ENCODE measurements at regions not wholly inside any gene's neighbourhood (a gene's known extent, or its start where the extent isn't known, plus 50 kb on each side); places are given as distances from the start of the nearest gene placed in this dataset.
"Not testable (repeated sequence)": the region's sequence is repeated elsewhere in the genome, so short reads cannot be mapped to it uniquely, and the experiment has no call there.

DNA sequence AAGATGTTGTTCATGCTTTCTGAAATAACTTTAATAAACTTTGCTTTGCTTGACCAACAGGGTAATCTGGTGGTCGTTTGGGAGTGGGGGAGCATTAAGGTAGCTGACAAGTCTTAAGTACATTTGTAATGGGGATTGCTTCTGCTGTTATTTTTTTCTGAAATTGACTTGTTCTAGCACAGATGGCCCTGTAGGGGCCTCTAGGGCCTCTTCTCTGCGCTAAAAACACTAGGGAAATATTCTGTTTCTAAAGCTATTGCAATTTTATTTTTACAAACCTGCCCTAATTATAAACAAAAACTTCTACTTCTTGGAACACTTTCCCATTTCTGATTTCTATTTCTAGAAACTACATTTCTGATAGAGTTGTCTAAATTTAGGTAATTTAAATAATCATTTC, 191.3 kb upstream of the KCNJ3 start:
- DNase-seq (ENCODE audit: low spot score): no peak

DNA sequence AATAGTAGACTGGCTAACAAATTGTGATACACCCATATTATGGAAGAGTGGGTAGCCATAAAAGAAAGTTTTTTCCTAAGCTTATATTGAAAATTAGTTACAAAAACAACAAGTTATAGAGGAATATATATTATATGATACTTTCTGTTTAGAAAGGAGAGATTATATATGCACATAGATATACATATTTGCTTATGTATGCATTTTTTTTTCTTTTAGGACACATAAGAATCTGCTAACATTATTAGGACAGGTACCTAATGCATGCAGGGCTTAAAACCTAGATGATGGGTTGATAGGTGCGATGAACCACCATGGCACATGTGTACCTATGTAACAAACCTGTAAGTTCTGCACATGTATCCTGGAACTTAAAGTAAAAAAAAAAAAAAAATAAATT, 179.6 kb upstream of the KCNJ3 start:
- no peak for DNase-seq (ENCODE audit: low spot score)

DNA sequence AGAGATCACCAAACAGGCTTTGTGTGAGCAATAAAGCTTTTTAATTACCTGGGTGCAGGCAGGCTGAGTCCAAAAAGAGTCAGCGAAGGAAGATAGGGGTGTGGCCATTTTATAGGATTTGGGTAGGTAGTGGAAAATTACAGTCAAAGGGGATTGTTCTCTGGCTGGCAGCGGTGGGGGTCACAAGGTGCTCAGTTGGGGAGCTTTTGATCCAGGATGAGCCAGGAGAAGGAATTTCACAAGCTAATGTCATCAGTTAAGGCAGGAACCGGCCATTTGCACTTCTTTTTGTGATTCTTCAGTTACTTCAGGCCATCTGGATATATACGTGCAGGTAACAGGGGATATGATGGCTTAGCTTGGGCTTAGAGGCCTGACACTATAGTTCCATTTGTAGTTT, 177.5 kb upstream of the KCNJ3 start:
- not testable (repeated sequence) for DNase-seq (ENCODE audit: low spot score)

DNA sequence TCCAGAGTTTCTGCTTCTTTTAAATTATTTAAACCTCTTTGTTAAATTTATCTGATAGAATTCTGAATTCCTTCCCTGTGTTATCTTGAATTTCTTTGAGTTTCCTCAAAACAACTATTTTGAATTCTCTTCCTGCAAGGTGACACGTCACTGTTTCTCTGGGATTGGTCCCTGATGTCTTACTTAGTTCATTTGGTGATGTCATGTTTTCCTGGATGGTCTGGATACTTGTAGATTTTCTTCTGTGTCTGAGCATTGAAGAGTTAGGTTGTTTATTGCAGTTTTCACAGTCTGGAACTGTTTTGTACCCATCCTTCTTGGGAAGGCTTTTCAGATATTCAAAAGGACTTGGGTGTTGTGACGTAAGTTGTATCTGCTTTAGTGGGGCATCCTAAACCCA, 172.3 kb upstream of the KCNJ3 start:
- DNase-seq (ENCODE audit: low spot score): no peak

DNA sequence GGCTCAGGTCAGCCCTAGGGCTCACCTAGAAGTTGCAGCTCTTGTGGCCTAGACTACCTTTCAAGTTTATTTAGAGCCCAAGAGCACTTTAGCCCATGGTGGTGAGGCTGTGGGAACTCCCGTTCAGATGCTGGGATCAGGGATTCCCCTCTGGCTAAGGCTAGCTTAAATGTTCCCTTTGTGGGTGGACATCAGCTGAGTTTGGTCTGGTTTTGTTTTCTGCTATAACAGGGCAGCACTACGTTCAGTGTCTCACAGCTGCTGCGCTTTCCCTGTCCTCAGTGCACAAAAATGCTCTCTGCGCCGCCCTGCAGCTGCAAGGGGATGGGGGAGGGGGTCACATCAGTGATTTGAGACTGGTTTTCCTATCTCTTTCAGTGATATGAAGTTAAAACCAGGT, 170.5 kb upstream of the KCNJ3 start:
- DNase-seq (ENCODE audit: low spot score): no peak

DNA sequence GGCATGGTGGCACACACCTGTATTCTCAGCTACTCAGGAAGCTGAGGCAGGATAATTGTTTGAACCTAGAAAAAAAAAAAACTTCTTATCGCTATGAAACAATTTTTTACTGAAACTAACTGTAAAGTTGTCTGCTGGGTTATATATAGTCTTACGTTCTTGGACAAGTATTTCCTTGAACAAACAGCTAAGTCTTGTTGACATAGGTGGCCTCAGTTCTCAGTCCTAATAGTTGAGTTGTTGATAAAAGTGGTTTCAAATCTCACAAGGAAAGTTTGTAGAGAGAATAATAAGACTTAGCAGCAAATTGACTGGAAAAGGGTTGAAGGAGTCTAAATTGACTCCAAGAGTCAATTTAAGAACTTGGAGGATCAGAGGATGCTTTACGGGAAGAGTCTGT, 166.5 kb upstream of the KCNJ3 start:
- no peak for DNase-seq (ENCODE audit: low spot score)

DNA sequence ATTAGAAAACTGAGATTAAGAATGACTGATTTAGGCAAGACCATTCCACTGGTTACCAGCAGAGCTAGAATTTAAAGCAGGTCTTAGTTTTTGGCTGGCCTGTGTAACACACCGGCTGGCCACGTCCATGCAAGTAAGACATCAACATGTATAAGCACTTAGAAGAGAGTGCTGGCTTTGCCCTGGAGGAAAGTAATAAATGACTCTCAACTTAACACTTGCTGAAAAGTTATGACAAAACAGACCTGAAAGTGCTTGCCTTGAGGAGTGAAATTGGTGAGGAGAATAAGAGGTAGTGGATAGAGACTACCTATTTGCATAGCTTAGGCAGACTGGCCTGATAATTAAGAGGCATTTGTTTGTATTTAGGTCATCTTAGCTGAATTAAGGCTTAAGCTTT, 165.7 kb upstream of the KCNJ3 start:
- DNase-seq (ENCODE audit: low spot score): no peak

DNA sequence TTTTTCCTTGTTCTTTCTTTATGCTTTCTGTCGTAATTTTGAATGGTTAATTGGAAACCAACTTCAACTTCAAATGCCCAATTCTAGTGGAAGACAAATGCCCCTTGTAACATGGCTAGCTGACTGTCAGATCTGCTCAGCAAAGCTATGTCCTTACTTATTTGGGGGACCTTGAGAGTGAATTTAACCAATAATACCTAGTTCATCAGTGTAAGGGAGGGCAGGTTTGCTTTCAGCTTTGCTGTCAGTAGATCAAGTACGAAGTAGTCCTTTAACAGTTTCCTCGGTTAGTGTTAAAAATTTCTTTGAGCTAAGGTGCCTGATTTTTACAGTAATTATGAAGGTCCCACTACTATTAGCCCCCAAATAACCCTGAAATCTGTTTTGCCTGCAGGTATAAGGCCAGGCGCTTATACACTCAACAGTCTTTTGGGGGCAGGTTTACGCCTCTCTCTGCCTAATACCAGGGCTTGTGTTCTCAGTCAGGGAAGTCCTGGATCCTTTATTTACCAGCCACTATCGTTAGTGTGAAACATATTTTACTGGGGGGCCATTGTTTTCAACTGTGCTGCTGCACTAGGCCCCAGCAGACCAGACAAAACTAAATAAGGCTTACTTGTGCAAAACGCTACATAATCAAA, 165.1 kb upstream of the KCNJ3 start:
- DNase-seq (ENCODE audit: low spot score): no peak

DNA sequence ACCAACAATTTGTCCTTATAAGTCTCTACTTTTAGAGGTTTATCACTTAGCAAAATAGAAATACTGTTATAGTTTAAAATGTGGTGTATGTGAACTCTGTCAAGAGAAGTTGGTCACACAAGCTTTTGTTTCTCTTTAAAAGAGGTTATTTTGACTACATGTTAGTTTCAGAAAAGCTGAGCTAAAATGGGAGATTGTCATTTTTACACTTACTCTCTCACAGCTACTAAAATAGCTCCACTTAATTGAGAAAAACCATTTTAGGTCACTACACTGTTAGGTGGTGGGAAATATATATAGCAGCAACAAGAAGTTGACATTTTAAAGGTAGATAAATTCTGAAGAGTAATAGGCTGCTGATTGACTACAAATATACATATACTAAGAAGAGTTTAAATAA, 161.5 kb upstream of the KCNJ3 start:
- DNase-seq (ENCODE audit: low spot score): no peak

DNA sequence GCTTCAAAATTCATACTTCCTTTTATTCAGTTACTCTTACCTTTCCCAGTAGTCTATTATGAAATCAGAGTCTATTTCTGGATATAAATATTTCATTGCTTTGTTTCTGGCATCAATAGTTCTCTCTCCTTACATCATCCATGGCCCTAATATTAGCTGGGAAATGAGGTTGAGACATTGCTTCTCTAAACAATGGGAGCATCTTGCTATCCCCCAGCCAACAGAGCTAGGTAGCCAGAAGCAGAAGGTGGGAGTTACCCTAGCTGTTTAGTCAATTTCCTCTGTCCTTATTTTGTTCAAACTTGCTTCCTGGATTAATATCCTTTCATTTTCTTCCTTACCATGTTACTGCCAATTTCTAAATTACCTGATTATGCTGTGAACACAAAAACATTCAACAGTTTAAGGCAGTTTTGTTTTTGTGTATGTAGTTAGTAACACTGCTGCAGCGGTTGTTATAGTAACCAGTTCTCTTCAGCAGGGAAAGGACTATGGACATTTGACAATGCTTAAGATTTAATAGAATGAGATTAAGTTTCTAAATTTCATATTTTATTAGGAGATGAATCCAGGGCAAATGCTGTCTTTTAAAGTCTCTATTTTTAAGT, 160.5 kb upstream of the KCNJ3 start:
- DNase-seq (ENCODE audit: low spot score): no peak

DNA sequence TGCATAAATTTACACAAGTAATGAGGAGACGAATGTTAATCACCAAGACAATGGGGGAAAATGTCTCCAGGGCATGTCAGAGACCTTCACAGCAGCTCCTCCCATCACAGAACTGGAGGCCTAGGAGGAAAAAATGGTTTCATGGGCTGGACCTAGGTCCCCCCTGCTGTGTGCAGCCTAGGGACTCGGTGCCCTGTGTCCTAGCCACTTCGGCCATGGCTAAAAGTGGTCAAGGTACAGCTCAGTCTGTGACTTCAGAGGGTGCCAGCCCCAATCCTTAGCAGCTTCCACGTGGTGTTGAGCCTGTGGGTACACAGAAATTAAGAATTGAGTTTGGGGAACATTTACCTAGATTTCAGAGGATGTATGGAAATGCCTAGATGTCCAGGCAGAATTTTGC, 152.2 kb upstream of the KCNJ3 start:
- DNase-seq (ENCODE audit: low spot score): no peak

DNA sequence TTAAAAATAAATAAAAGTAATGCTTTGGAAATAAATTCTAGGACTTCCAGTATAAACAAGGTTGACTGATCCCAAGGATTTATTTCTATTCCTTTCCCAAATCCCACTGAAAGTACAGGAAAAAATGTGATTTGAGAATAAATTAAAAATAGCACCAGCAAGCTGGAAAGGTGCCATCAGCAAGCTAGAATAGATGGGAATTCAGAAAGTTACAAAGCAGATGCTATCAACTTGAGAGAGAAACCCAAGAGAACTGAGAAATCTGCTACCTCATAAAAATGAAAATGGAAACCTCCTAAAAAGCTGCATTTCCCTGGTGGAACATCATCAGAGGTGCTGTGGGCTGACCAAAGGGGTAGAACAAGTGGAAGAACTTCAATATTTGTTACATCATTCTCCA, 148.6 kb upstream of the KCNJ3 start:
- no peak for DNase-seq (ENCODE audit: low spot score)

DNA sequence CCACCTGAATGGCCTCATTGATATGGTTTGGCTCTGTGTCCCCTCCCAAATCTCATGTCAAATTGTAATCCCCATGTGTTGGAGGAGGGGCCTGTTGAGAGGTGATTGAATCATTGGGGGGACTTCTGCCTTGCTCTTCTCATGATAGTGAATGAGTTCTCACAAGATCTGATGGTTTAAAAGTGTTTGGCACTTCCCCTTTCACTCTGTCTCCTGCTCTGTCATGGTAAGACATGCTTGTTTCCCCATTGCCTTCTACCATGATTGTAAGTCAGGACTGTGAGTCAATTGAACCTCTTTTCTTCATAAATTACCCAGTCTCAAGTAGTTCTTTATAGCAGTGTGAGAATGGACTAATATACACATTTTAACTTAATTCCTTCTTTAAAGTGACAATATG, 146.8 kb upstream of the KCNJ3 start:
- no peak for DNase-seq (ENCODE audit: low spot score)

DNA sequence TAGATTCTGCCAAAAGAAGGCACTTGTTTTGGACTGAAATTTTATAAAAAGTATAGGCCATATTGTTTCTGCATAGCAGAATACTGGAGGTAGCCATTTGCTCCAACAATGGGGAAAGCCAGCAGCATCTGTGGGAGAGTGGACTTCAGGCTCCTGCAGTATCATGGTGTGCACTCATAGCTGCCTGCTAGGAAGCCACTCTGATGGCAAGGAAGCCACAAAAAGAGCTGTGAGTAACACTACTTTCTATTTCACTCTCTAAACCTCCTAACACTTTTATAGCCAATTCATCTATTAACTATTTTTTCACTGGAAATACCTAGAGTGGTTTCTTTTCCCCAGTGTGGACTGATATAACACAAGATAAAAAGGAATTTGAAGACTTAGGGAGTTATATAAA, 144.4 kb upstream of the KCNJ3 start:
- DNase-seq (ENCODE audit: low spot score): no peak

DNA sequence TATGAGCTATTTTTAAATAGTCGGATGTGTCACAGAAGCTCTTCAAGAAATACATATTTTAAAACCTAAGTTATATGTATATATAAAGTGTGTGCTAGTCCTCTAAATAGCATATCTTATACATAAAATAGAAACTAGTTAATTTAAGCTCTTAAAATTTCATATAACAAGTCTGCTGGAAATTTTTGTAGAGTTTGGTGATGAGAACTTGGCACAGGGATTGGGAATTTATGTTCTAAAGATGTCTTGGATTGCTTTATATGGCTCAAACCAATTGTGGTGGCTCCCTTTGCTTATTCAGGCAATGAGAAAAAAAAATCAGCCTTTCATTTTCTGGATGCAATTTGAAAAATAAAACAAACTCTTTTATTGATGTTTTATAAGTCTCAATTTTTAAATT, 142.8 kb upstream of the KCNJ3 start:
- no peak for DNase-seq (ENCODE audit: low spot score)

DNA sequence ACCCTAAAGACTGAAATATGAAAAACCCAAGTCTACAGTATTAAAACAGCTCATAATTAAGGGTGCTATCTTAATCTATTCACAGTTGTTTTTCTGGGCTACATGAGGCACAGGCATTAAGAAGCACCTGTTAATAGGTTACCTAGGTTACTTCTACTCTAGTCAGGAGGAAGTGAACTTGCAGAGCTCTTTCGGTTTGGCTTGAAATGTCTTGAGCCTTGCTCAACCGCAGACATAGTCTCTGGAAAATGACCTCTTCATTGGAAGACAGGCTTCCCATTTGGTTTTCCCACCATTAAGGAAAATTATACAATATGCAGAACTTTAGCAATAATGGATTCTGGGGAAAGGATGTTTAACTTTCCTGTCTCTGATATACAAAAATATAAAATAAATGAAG, 142.3 kb upstream of the KCNJ3 start:
- DNase-seq (ENCODE audit: low spot score): no peak

DNA sequence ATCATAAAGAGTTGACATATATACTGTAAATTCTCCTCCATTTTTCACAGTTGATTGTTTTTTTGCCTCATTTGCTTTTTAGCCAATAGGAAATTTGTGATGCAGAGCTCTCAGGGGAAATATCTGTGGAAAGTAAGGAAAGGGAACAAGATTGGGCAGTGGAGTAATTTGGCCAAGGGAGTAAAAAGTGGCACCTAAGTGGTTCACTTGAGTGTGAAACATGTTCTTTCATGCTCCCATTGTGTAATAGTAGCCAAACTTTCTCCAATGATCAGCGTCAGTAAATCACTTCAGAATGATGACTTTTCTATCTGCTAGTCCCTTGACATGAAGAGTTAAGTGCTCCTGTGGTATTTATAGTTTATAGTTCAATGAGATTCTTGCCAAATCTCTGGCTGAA, 141.9 kb upstream of the KCNJ3 start:
- DNase-seq (ENCODE audit: low spot score): no peak

DNA sequence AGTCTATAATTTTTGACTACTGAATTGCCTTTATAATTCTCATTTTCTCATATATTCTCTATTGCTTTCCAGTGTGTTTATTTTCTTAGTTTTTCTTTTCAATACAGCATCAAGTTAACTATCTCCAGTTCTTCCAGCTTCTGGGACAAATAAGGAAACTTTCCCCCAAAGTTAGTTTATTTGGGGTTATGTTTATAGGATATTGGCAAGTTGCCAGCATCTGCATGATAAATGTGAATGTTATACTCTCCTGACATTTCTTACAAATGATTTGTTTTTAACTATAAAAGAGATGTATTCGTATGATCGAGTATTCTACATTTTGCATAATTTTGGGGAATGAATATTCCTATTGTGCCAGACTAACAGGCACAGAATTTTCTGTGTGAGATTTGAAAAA, 140.6 kb upstream of the KCNJ3 start:
- DNase-seq (ENCODE audit: low spot score): no peak

DNA sequence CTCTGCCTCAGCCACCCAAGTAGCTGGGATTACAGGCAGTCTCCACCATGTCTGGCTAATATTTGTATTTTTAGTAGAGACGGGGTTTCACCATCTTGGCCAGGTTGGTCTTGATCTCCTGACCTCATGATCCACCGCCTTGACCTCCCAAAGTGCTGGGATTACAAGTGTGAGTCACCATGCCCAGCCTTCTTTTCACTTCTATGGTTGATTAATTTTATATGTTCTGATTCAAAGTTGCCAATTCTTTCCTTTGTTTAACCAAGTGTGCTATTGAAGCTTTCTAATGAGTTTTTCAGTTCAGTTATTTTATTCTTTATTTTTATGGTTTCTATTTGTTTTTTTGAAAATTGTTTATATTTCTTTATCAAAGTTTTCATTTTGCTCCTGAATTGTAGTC, 133.1 kb upstream of the KCNJ3 start:
- DNase-seq (ENCODE audit: low spot score): no peak

DNA sequence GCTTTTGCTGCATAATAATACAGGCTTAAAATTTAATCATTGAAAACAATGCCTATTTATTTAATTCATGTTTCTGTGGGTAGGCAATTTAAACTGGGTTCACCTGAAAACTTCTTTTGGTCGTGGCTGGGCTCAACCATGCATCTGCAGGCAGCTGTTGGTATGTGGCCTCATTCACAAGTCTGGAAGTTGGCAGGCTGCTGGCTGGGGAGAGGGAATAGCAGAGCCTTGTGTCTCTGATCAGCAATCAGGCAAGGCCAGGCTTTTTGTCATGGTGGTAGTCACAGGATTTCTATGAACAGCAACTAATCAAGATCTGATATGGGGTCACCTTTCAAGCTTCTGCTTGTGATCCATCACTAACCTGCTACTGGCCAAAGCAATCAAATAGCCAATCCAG, 130.1 kb upstream of the KCNJ3 start:
- DNase-seq (ENCODE audit: low spot score): no peak

DNA sequence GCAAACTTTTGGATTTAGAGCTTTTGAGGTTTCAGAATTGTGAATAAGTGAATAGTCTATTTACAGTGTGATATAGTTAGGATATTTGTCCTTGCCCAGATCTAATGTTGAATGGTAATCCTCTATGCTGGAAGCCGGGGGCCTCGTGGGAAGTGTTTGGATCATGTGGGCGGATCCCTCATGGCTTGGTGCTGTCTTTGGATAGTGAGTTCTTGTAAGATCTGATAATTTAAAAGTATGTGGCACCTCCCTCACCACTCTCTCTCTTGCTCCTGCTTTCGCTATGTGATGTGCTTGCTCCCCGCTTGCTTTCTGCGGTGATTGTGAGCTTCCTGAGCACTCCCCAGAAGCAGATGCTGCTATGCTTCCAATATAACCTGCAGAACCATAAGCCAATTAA, 128.0 kb upstream of the KCNJ3 start:
- DNase-seq (ENCODE audit: low spot score): no peak

DNA sequence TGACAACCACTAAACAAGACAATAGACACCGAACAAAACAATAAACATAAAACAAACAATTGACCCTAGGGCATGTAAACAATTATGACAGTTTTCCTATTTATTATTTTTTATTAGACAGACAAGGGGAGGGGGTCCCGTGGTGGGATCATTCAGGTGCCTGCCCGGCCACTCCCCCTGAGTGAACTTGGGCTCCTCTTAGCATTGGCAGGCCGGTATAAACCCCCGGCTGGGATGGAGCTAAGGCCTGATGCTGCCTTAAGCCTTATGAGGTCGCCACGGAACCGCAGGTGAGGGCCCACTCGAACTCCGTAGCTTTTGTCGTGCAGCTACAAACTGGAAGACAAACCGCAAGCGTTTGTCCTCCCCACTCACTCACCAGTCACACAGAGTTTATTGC, 121.8 kb upstream of the KCNJ3 start:
- not testable (repeated sequence) for DNase-seq (ENCODE audit: low spot score)

DNA sequence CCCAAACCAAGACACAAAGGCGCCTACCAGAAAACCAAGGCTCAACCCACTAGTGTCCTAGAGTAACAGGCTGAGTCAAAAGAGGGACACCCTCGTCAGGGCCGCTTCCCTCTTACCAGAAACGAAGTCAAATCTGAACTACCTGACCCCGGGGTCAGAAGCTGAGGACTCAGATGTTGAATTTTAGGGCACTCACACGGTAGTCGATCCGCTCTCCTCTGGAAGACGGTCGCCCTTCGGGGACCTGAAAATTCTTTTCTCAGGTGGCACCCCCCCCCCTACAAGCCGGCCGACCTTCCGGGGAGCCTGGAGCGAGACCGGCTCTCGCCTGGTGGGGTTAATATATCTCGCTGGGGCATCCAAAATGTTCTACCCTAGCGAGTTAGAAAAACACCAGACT, 121.1 kb upstream of the KCNJ3 start:
- DNase-seq (ENCODE audit: low spot score): no peak

DNA sequence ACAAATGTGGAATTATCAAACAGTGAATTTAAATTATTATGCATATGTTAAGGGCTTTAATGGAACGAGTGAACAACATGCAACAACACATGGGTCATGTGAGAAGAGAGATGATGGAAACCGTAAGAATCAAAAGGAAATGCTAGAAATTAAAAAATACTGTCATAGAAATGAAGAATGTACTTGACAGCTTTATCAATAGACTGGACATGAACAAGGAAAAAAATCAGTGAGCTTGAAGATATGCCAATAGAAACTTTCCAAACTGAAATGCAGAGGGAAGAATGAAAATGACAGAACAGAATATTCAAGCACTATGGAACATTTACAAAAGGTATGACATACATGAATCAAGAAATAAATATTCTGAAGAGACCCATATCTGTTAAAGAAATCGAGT, 117.7 kb upstream of the KCNJ3 start:
- DNase-seq (ENCODE audit: low spot score): no peak

DNA sequence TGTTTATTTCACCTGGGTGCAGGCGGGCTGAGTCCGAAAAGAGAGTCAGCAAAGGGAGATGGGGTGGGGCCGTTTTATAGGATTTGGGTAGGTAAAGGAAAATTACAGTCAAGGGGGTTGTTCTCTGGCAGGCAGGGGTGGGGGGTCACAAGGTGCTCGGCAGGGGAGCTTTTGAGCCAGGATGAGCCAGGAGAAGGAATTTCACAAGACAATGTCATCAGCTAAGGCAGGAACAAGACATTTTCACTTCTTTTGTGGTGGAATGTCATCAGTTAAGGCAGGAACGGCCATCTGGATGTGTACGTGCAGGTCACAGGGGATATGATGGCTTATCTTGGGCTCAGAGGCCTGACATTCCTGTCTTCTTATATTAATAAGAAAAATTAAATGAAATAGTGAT, 115.8 kb upstream of the KCNJ3 start:
- not testable (repeated sequence) for DNase-seq (ENCODE audit: low spot score)
